K562 (cell line): ENCODE measurements at regions not wholly inside any gene's neighbourhood (a gene's known extent, or its start where the extent isn't known, plus 50 kb on each side); places are given as distances from the start of the nearest gene placed in this dataset.
A peak's percentile ranks its signal among the peaks of the same experiment; 100 is the strongest.

Source experiments
- ATAC-seq: fragments of 200-7000 bp; cut with Tn5 transposase; 3 replicates; pipeline ENCODE4 v1.9.1; 2020; ENCODE audit warnings: moderate library complexity
- BruUV-seq: library from RNA; stranded (reverse); fragments of 400-500 nt; replicated peaks from 2 replicates; lab custom pipeline; 2021; lab: Mats Ljungman, UMichigan
- CTCF ChIA-PET: fragments of 300-600 bp; formaldehyde crosslinking; extraction: SDS; loops from one replicate; lab custom pipeline; 2021; ENCODE audit warnings: low intra/inter-chr PET ratio; lab: Yijun Ruan, JAX
- POLR2A ChIA-PET: fragments of 300-600, 350-650 bp; sonication (Branson Sonifier 250); formaldehyde crosslinking; extraction: SDS; loops from one replicate; lab custom pipeline; 2021; ENCODE audit warnings: antibody characterized with exemption, inconsistent platforms; lab: Yijun Ruan, JAX
- DNase-seq, 4 experiments: peaks; one replicate each; pipeline versions ENCODE4 v3.0.0 to v3.0.0-alpha.2; 2011 to 2018; ENCODE audit warnings: low spot score in 3 of 4, mixed read lengths in 3 of 4; ENCODE audit errors: extremely low read depth in 1 of 4
- FAIRE-seq: peaks from 2 replicates; lab custom pipeline; 2011; peaks lifted over from hg19 to GRCh38; lab: Jason Lieb, UNC
- H2AFZ ChIP-seq: 2 replicates; pipeline ENCODE4 v1.6.0; 2011; ENCODE audit warnings: low read depth, low read length, control low read depth, inconsistent platforms
- H3K27ac ChIP-seq: fragments of 200-600 bp; 3 replicates; pipeline ENCODE4 v1.8.0; 2011; ENCODE audit warnings: low read depth, mild to moderate bottlenecking, control low read depth, inconsistent platforms, low read length, moderate library complexity, mixed read lengths; ENCODE audit errors: extremely low read depth
- H3K27me3 ChIP-seq, 2 experiments: fragments of 300-600 bp in 1 of 2; 2 replicates in 1 of 2; 3 replicates in 1 of 2; pipeline versions ENCODE4 v1.6.0 to v1.8.0; 2011; ENCODE audit warnings: inconsistent platforms in 2 of 2, low read length in 2 of 2, mild to moderate bottlenecking in 1 of 2, mixed read lengths in 1 of 2, moderate library complexity in 1 of 2; ENCODE audit not compliant: control insufficient read depth in 2 of 2, insufficient read depth in 2 of 2
- H3K36me3 ChIP-seq: fragments of 300-600 bp; 3 replicates; pipeline ENCODE4 v1.8.0; 2011; ENCODE audit warnings: mild to moderate bottlenecking, low read length, inconsistent platforms; ENCODE audit not compliant: control insufficient read depth, insufficient read depth
- H3K4me1 ChIP-seq, 2 experiments: fragments of 200-600 bp in 1 of 2; replicated peaks in 1 of 2; 2 replicates in 1 of 2; 3 replicates in 1 of 2; pipeline versions ENCODE4 v1.5.1 to v1.8.0; 2011; ENCODE audit warnings: inconsistent platforms in 2 of 2, low read length in 2 of 2, mild to moderate bottlenecking in 1 of 2, mixed read lengths in 1 of 2, moderate library complexity in 1 of 2; ENCODE audit not compliant: control insufficient read depth in 2 of 2, insufficient read depth in 2 of 2
- H3K4me2 ChIP-seq: 2 replicates; pipeline ENCODE4 v1.6.1; 2011; ENCODE audit warnings: low read length, control low read depth, inconsistent platforms, mixed read lengths; ENCODE audit not compliant: insufficient read depth
- H3K4me3 ChIP-seq: fragments of 200-600 bp; sonication (generic), shearing (Covaris generic); 2 replicates; pipeline ENCODE4 v1.5.1; 2016; ENCODE audit warnings: control low read depth, inconsistent platforms
- H3K79me2 ChIP-seq: fragments of 200-600 bp; 3 replicates; pipeline ENCODE4 v1.8.0; 2011; ENCODE audit warnings: low read length, inconsistent platforms; ENCODE audit not compliant: control insufficient read depth, insufficient read depth
- H3K9ac ChIP-seq, 2 experiments: 2 replicates each; pipeline versions ENCODE4 v1.6.0 to v1.6.1; 2011; ENCODE audit warnings: low read depth in 2 of 2, low read length in 2 of 2, control low read depth in 1 of 2, inconsistent platforms in 1 of 2, mild to moderate bottlenecking in 1 of 2, mixed read lengths in 1 of 2; ENCODE audit not compliant: insufficient read depth in 1 of 2
- H3K9me1 ChIP-seq: one replicate; pipeline ENCODE4 v1.6.0; 2011; ENCODE audit warnings: inconsistent platforms, mild to moderate bottlenecking, low read length, moderate library complexity; ENCODE audit not compliant: control insufficient read depth, insufficient read depth
- H3K9me3 ChIP-seq: replicated peaks from 2 replicates; pipeline ENCODE4 v1.5.1; 2011; ENCODE audit warnings: low read depth, low read length, inconsistent platforms; ENCODE audit not compliant: control insufficient read depth, insufficient read depth
- H4K20me1 ChIP-seq: replicated peaks from 2 replicates; pipeline ENCODE4 v1.6.1; 2011; ENCODE audit warnings: low read length, inconsistent platforms, mixed read lengths; ENCODE audit not compliant: control insufficient read depth, insufficient read depth
- CREB3 ChIP-seq: fragments of 450-650 bp; conservative IDR thresholded peaks from 2 replicates; pipeline ENCODE4 v1.6.1; 2016; ENCODE audit warnings: missing genetic modification characterization, low read depth, mild to moderate bottlenecking, missing compliant biosample characterization, moderate library complexity
- ERF ChIP-seq: fragments of 450-650 bp; formaldehyde crosslinking; IDR thresholded peaks from 2 replicates; pipeline ENCODE4 v1.4.0; 2020; ENCODE audit warnings: mild to moderate bottlenecking, mixed read lengths
- HOXB6 ChIP-seq: fragments of 250-450 bp; sonication (Bioruptor Pico); IDR thresholded peaks from 2 replicates; pipeline ENCODE4 v1.5.1; 2022; ENCODE audit warnings: mild to moderate bottlenecking, borderline replicate concordance
- ILK ChIP-seq: fragments of 450-650 bp; IDR thresholded peaks from 2 replicates; pipeline ENCODE4 v1.6.1; 2016; ENCODE audit warnings: missing genetic modification characterization, low read depth, mild to moderate bottlenecking, missing compliant biosample characterization, moderate library complexity, borderline replicate concordance
- JUND ChIP-seq, 2 experiments: IDR thresholded peaks; 2 replicates in 1 of 2; 3 replicates in 1 of 2; pipeline ENCODE4 v1.6.1; 2011; ENCODE audit warnings: borderline replicate concordance in 2 of 2, low read depth in 2 of 2, low read length in 2 of 2, improper control_type of control experiment in 1 of 2, missing biosample characterization in 1 of 2, missing genetic modification characterization in 1 of 2, missing genetic modification reagents in 1 of 2
- L3MBTL2 ChIP-seq: fragments of 450-650 bp; IDR thresholded peaks from 2 replicates; pipeline ENCODE4 v1.6.1; 2016; ENCODE audit warnings: mild to moderate bottlenecking, moderate library complexity
- NFATC3 ChIP-seq: fragments of 450-650 bp; IDR thresholded peaks from 2 replicates; pipeline ENCODE4 v1.6.1; 2017; ENCODE audit warnings: mild to moderate bottlenecking
- NFIC ChIP-seq: fragments of 450-650 bp; IDR thresholded peaks from 2 replicates; pipeline ENCODE4 v1.6.1; 2017; ENCODE audit warnings: mild to moderate bottlenecking, inconsistent platforms
- NR4A1 ChIP-seq, 2 experiments: fragments of 250-450 bp in 1 of 2; fragments of 450-650 bp in 1 of 2; sonication (Bioruptor Pico) in 1 of 2; IDR thresholded peaks; 2 replicates each; pipeline versions ENCODE4 v1.4.0 to v1.6.1; 2016 to 2020; ENCODE audit warnings: mild to moderate bottlenecking in 2 of 2, missing compliant biosample characterization in 1 of 2, missing genetic modification characterization in 1 of 2, moderate library complexity in 1 of 2
- RAD21 ChIP-seq, 2 experiments: fragments of 250-450 bp in 1 of 2; fragments of 450-650 bp in 1 of 2; sonication (Bioruptor Pico) in 1 of 2; formaldehyde crosslinking in 1 of 2; IDR thresholded peaks in 1 of 2; conservative IDR thresholded peaks in 1 of 2; 2 replicates each; pipeline versions ENCODE4 v1.4.0 to v1.8.0; 2020 to 2022; ENCODE audit warnings: mild to moderate bottlenecking in 2 of 2, moderate library complexity in 1 of 2
- SMAD3 ChIP-seq: fragments of 450-650 bp; formaldehyde crosslinking; conservative IDR thresholded peaks from 2 replicates; pipeline ENCODE4 v1.4.0; 2020; ENCODE audit warnings: mild to moderate bottlenecking
- SMAD4 ChIP-seq: fragments of 250-450 bp; sonication (Bioruptor Pico); conservative IDR thresholded peaks from 2 replicates; pipeline ENCODE4 v1.8.0; 2021; ENCODE audit warnings: inconsistent platforms, mild to moderate bottlenecking, moderate library complexity
- STAT5B ChIP-seq: fragments of 250-450 bp; sonication (Bioruptor Pico); IDR thresholded peaks from 2 replicates; pipeline ENCODE4 v1.8.0; 2021; ENCODE audit warnings: mild to moderate bottlenecking, inconsistent platforms
- ZBTB9 ChIP-seq: fragments of 450-650 bp; formaldehyde crosslinking; IDR thresholded peaks from 2 replicates; pipeline ENCODE4 v1.4.0; 2020; ENCODE audit warnings: mild to moderate bottlenecking, moderate library complexity
- ZNF592 ChIP-seq: fragments of 450-650 bp; IDR thresholded peaks from 2 replicates; pipeline ENCODE4 v1.6.1; 2017; ENCODE audit warnings: antibody characterized with exemption, mild to moderate bottlenecking
- WGBS: fragments of 100-300 bp; shearing (Covaris generic); methylation state at CpG from one replicate; pipeline ENCODE4 v1.1.6; 2016; ENCODE audit warnings: low coverage, mixed read lengths; ENCODE audit not compliant: insufficient coverage; ENCODE audit errors: missing lambda C conversion rate; 5-methylcytosine and 5-hydroxymethylcytosine counted together
- in situ Hi-C: fragments of 300-500 bp; cut with MboI; formaldehyde crosslinking; loops from 4 replicates; pipeline ENCODE4 v1.15.0; 2018; ENCODE audit warnings: inconsistent platforms, mixed read lengths
- intact Hi-C: fragments of 100-400 bp; cut with micrococcal nuclease; formaldehyde crosslinking; loops from 2 replicates; pipeline ENCODE4 v1.14.2; 2022

- H4K20me1 ChIP-seq = no peaks in the 10 kb centered on the region
- H3K27me3 ChIP-seq = peaks cover 0 to 4% of the 10 kb centered on the region in 2 experiments; a peak in 1 of 5 replicates
- ATAC-seq (no peak), DNase-seq (peak in 1 of 4 experiments; percentile 24), FAIRE-seq (no peak)
- H2AFZ ChIP-seq = peak overlapping the region; percentile 83
- TF ChIP-seq ILK (tag) (peak; percentile 43; the same call in 1 of the 2 replicates), CREB3 (tag) (peak; percentile 59; the same call in 1 of the 2 replicates), NFATC3 (no peak), L3MBTL2 (peak; percentile 35; the same call in 1 of the 2 replicates), NFIC (no peak), RAD21 (CRISPR knock-in tag; conservative IDR thresholded peaks at IDR 0.05 in 1 of 2, IDR thresholded peaks at IDR 0.05 in 1 of 2) (0 out of 4 replicates have a peak, but pooled peaks of 1 of the 2 experiments have one; percentile 20), SMAD4 (peak; percentile 34; the same call in 1 of the 2 replicates), JUND (IDR thresholded peaks at IDR 0.05; ENCODE audit: borderline replicate concordance, low read depth, low read length) (no peak), JUND (tag; IDR thresholded peaks at IDR 0.05; ENCODE audit: borderline replicate concordance, low read depth, low read length) (no peak), SMAD3 (0 out of 2 replicates have a peak, but pooled peaks have one; percentile 28), HOXB6 (CRISPR knock-in tag) (peak; percentile 65; the same call in 1 of the 2 replicates), ZBTB9 (CRISPR knock-in tag) (0 out of 2 replicates have a peak, but pooled peaks have one; percentile 40), ERF (CRISPR knock-in tag) (0 out of 2 replicates have a peak, but pooled peaks have one; percentile 50), STAT5B (CRISPR knock-in tag) (no peak), NR4A1 (CRISPR knock-in tag; IDR thresholded peaks at IDR 0.05) (no peak), NR4A1 (tag; IDR thresholded peaks at IDR 0.05) (peak; percentile 51; the same call in 1 of the 2 replicates), ZNF592 (peak; percentile 46)
- H3K4me3 ChIP-seq = no peak overlapping the region
- peak overlapping the region; percentile 10; the same call in 1 of the 2 replicates for H3K4me2 ChIP-seq
- no peaks in the 10 kb centered on the region for H3K79me2 ChIP-seq
- POLR2A ChIA-PET = interaction anchor here (1.2 kb wide), 1 partner anchor 9 kb away, joined by 4 read pairs; no protein-coding TSS in a partner anchor
- no peaks in the 10 kb centered on the region for H3K36me3 ChIP-seq
- CTCF ChIA-PET = no interaction called here
- BruUV-seq = no TSS peak
- no peaks in the 10 kb centered on the region for H3K9me3 ChIP-seq
- intact Hi-C loops (no loop called here), in situ Hi-C loops (no loop called here)
- 31% methylated on average over 5 of the region's 5 CpGs for WGBS
- peaks cover 27 to 29% of the 10 kb centered on the region in 2 experiments for H3K4me1 ChIP-seq
- peak overlapping the region; percentile 20; the same call in 1 of the 3 replicates for H3K27ac ChIP-seq
- no peak overlapping the region for H3K9ac ChIP-seq
- H3K9me1 ChIP-seq = peaks cover 2% of the 10 kb centered on the region
These were observed 51.3 kb upstream of the VIPR2 start for GRCh38 chr7:159195946-159196345.
